ENCODE measurements at regions not wholly inside any gene's neighbourhood (a gene's known extent, or its start where the extent isn't known, plus 50 kb on each side); places are given as distances from the start of the nearest gene placed in this dataset.
"Not testable (repeated sequence)": the region's sequence is repeated elsewhere in the genome, so short reads cannot be mapped to it uniquely, and the experiment has no call there.

- DNase-seq, result not testable (repeated sequence)
Observed at GRCh38 chr9:78172610-78173009, 63.3 kb upstream of the CEP78 start.

- peak; percentile 4 for DNase-seq
Observed at GRCh38 chr9:78171651-78172050, 64.2 kb upstream of the CEP78 start.

- DNase-seq, result no peak
Observed at GRCh38 chr9:78169125-78169524, 66.8 kb upstream of the CEP78 start.

GRCh38 chr9:78167356-78167755 lies 68.5 kb upstream of the CEP78 start:
- no peak for DNase-seq

GRCh38 chr9:78163834-78164233 lies 72.0 kb upstream of the CEP78 start:
- no peak for DNase-seq

GRCh38 chr9:78158286-78158685 lies 77.6 kb upstream of the CEP78 start:
- DNase-seq, result no peak

- no peak for DNase-seq
Observed at GRCh38 chr9:78150983-78151356, 84.9 kb upstream of the CEP78 start.

- no peak for DNase-seq
Observed at GRCh38 chr9:78150312-78150982, 85.4 kb upstream of the CEP78 start.

GRCh38 chr9:78149702-78150291 lies 86.1 kb upstream of the CEP78 start:
- DNase-seq, result no peak

GRCh38 chr9:78146241-78146640 lies 89.6 kb upstream of the CEP78 start:
- no peak for DNase-seq

GRCh38 chr9:78144663-78145377 lies 91.1 kb upstream of the CEP78 start:
- no peak for DNase-seq

GRCh38 chr9:78144008-78144381 lies 91.9 kb upstream of the CEP78 start:
- no peak for DNase-seq

- DNase-seq, result no peak
Observed at GRCh38 chr9:78143281-78144007, 92.4 kb upstream of the CEP78 start.

- not testable (repeated sequence) for DNase-seq
Observed at GRCh38 chr9:78142264-78142663, 93.6 kb upstream of the CEP78 start.

- DNase-seq, result no peak
Observed at GRCh38 chr9:78133751-78134150, 102.1 kb upstream of the CEP78 start.

GRCh38 chr9:78132701-78133058 lies 101.1 kb upstream of the GNAQ start:
- DNase-seq, result peak; percentile 42

GRCh38 chr9:78131969-78132700 lies 100.5 kb upstream of the GNAQ start:
- no peak for DNase-seq

GRCh38 chr9:78130853-78131252 lies 99.2 kb upstream of the GNAQ start:
- DNase-seq, result no peak

GRCh38 chr9:78130004-78130403 lies 98.4 kb upstream of the GNAQ start:
- DNase-seq, result no peak

- no peak for DNase-seq
Observed at GRCh38 chr9:78127279-78128225, 95.9 kb upstream of the GNAQ start.

- DNase-seq, result no peak
Observed at GRCh38 chr9:78123808-78124207, 92.2 kb upstream of the GNAQ start.

- DNase-seq, result no peak
Observed at GRCh38 chr9:78122631-78123030, 91.0 kb upstream of the GNAQ start.
